GM12878 (cell line): ENCODE measurements at regions not wholly inside any gene's neighbourhood (a gene's known extent, or its start where the extent isn't known, plus 50 kb on each side); places are given as distances from the start of the nearest gene placed in this dataset.

Experiments used
- ATAC-seq: fragments of 200-7000 bp; cut with Tn5 transposase; 3 replicates; pipeline ENCODE4 v1.9.1; 2020; ENCODE audit warnings: mild to moderate bottlenecking, moderate library complexity
- BruUV-seq: library from RNA; stranded (reverse); fragments of 400-500 nt; replicated peaks from 2 replicates; lab custom pipeline; 2021; lab: Mats Ljungman, UMichigan
- CTCF ChIA-PET: fragments of 300-600 bp; sonication (Branson Sonifier 250); formaldehyde crosslinking; extraction: SDS; loops from one replicate; lab custom pipeline; 2021; ENCODE audit warnings: inconsistent platforms; lab: Yijun Ruan, JAX
- POLR2A ChIA-PET: fragments of 350-600 bp; formaldehyde crosslinking; extraction: SDS; loops from one replicate; lab custom pipeline; 2021; ENCODE audit warnings: inconsistent platforms; lab: Charles Lee
- RAD21 ChIA-PET: fragments of 300-600 bp; sonication (Branson Sonifier 250); formaldehyde crosslinking; loops from one replicate; lab custom pipeline; 2023; ENCODE audit warnings: antibody characterized with exemption; ENCODE audit not compliant: unreplicated experiment; lab: Charles Lee
- SMC1A ChIA-PET: fragments of 300-600 bp; sonication (Branson Sonifier 250); formaldehyde crosslinking; loops from one replicate; lab custom pipeline; 2023; ENCODE audit not compliant: unreplicated experiment, uncharacterized antibody; lab: Charles Lee
- DNase-seq: peaks from one replicate; pipeline ENCODE4 v3.0.0-alpha.2; 2011; ENCODE audit warnings: low read depth, low spot score
- FAIRE-seq: peaks from 3 replicates; lab custom pipeline; 2011; peaks lifted over from hg19 to GRCh38; lab: Jason Lieb, UNC
- H2AFZ ChIP-seq: 2 replicates; pipeline ENCODE4 v1.6.0; 2011; ENCODE audit warnings: low read depth, low read length, control low read depth; ENCODE audit not compliant: control insufficient read depth
- H3K27ac ChIP-seq: 2 replicates; pipeline ENCODE4 v1.5.1; 2011; ENCODE audit warnings: control low read depth; ENCODE audit not compliant: control insufficient read depth, insufficient read depth
- H3K27me3 ChIP-seq, 2 experiments: replicated peaks in 1 of 2; 2 replicates each; pipeline versions ENCODE4 v1.6.0 to v1.6.1; 2011; ENCODE audit warnings: low read length in 1 of 2; ENCODE audit not compliant: control insufficient read depth in 2 of 2, insufficient read depth in 2 of 2
- H3K36me3 ChIP-seq, 2 experiments: 2 replicates each; pipeline ENCODE4 v1.5.1; 2011; ENCODE audit warnings: low read length in 1 of 2; ENCODE audit not compliant: control insufficient read depth in 2 of 2, insufficient read depth in 2 of 2
- H3K4me1 ChIP-seq: 2 replicates; pipeline ENCODE4 v1.6.1; 2011; ENCODE audit warnings: mild to moderate bottlenecking, low read length, moderate library complexity, mixed read lengths; ENCODE audit not compliant: control insufficient read depth, insufficient read depth
- H3K4me2 ChIP-seq: 2 replicates; pipeline ENCODE4 v1.6.0; 2011; ENCODE audit warnings: control low read depth; ENCODE audit not compliant: control insufficient read depth, insufficient read depth
- H3K4me3 ChIP-seq: fragments of 200-600 bp; sonication (generic); 2 replicates; pipeline ENCODE4 v1.5.1; 2016
- H3K79me2 ChIP-seq: 2 replicates; pipeline ENCODE4 v1.6.0; 2011; ENCODE audit warnings: low read length; ENCODE audit not compliant: control insufficient read depth, insufficient read depth
- H3K9ac ChIP-seq: 2 replicates; pipeline ENCODE4 v1.8.0; 2011; ENCODE audit warnings: low read length, control low read depth, mixed read lengths; ENCODE audit not compliant: control insufficient read depth, insufficient read depth
- H3K9me3 ChIP-seq: replicated peaks from 3 replicates; pipeline ENCODE4 v1.5.1; 2011; ENCODE audit warnings: mild to moderate bottlenecking, low read length; ENCODE audit not compliant: control insufficient read depth, insufficient read depth
- H4K20me1 ChIP-seq: 2 replicates; pipeline ENCODE4 v1.6.0; 2011; ENCODE audit not compliant: control insufficient read depth, insufficient read depth
- CEBPB ChIP-seq, 2 experiments: fragments of 150-350 bp in 1 of 2; IDR thresholded peaks; 2 replicates each; pipeline ENCODE4 v1.6.1; 2012 to 2014; ENCODE audit warnings: low read depth in 2 of 2, low read length in 2 of 2, borderline replicate concordance in 1 of 2, inconsistent platforms in 1 of 2
- E4F1 ChIP-seq: fragments of 450-650 bp; IDR thresholded peaks from 2 replicates; pipeline ENCODE4 v1.6.1; 2018; ENCODE audit warnings: borderline replicate concordance, mild to moderate bottlenecking; ENCODE audit not compliant: partially characterized antibody
- HSF1 ChIP-seq: fragments of 150-350 bp; IDR thresholded peaks from 2 replicates; pipeline ENCODE4 v1.6.1; 2014; ENCODE audit warnings: mild to moderate bottlenecking, low read depth, low read length
- IRF5 ChIP-seq: fragments of 450-650 bp; IDR thresholded peaks from 2 replicates; pipeline ENCODE4 v1.6.1; 2017; ENCODE audit warnings: borderline replicate concordance
- NKRF ChIP-seq: fragments of 450-650 bp; conservative IDR thresholded peaks from 2 replicates; pipeline ENCODE4 v1.6.1; 2017; ENCODE audit warnings: mild to moderate bottlenecking, moderate library complexity
- WGBS: methylation state at CpG from one replicate; pipeline ENCODE4 v1.1.6; 2016; ENCODE audit warnings: low lambda C conversion rate; ENCODE audit not compliant: insufficient replicate concordance, insufficient coverage; ENCODE audit errors: missing lambda C conversion rate; 5-methylcytosine and 5-hydroxymethylcytosine counted together
- in situ Hi-C: fragments of 300-500 bp; cut with MboI; formaldehyde crosslinking; loops from 9 replicates; pipeline ENCODE4 v1.14.3; 2018; ENCODE audit warnings: mixed read lengths
- intact Hi-C: fragments of 100-400 bp; cut with micrococcal nuclease; formaldehyde crosslinking; loops from one replicate; pipeline ENCODE4 v1.14.2; 2022; ENCODE audit not compliant: unreplicated experiment

- ChIA-PET RAD21 (no interaction called here), POLR2A (no interaction called here), CTCF (interaction anchor here (1.6 to 1.7 kb wide), 3 partner anchors 13 to 48 kb away, joined by 3 to 5 read pairs (median 4); no protein-coding TSS in a partner anchor), SMC1A (interaction anchor here (1.5 kb wide), 1 partner anchor 125 kb away, joined by 3 read pairs; no protein-coding TSS in a partner anchor)
- 98% methylated on average over 3 of the region's 3 CpGs for WGBS
- Histone ChIP-seq H3K4me1 (peaks cover 5% of the 10 kb centered on the region), H3K27me3 (no peaks in the 10 kb centered on the region), H3K4me3 (no peak overlapping the region), H3K9ac (no peak overlapping the region), H2AFZ (no peak overlapping the region), H3K4me2 (no peak overlapping the region), H3K79me2 (no peaks in the 10 kb centered on the region), H3K27ac (no peak overlapping the region), H3K9me3 (no peaks in the 10 kb centered on the region; the same call in 2 of the 3 replicates), H3K36me3 (no peaks in the 10 kb centered on the region), H4K20me1 (no peaks in the 10 kb centered on the region)
- TF ChIP-seq HSF1 (no peak), NKRF (no peak), E4F1 (no peak), IRF5 (no peak), CEBPB (IDR thresholded peaks at IDR 0.05; ENCODE audit: borderline replicate concordance in 1 of 2, low read depth in 2 of 2, low read length in 2 of 2) (no peak)
- FAIRE-seq (no peak), DNase-seq (no peak), ATAC-seq (no peak)
- intact Hi-C loops (no loop called here), in situ Hi-C loops (no loop called here)
- no TSS peak for BruUV-seq
These were observed 71.4 kb downstream of the GLYATL1 start for GRCh38 chr11:59010708-59011107.
